Caco-2 (cell line): ENCODE measurements at regions not wholly inside any gene's neighbourhood (a gene's known extent, or its start where the extent isn't known, plus 50 kb on each side); places are given as distances from the start of the nearest gene placed in this dataset.

ENCODE experiments used
- BruUV-seq: library from RNA; stranded (reverse); fragments of 400-500 nt; replicated peaks from 2 replicates; lab custom pipeline; 2021; lab: Mats Ljungman, UMichigan
- CTCF ChIA-PET: fragments of 300-600 bp; sonication (Branson Sonifier 250); formaldehyde crosslinking; loops from one replicate; lab custom pipeline; 2022; ENCODE audit warnings: antibody characterized with exemption; lab: Charles Lee
- POLR2A ChIA-PET: fragments of 300-600 bp; sonication (Branson Sonifier 250); formaldehyde crosslinking; loops from one replicate; lab custom pipeline; 2022; ENCODE audit warnings: antibody characterized with exemption; lab: Charles Lee
- DNase-seq, 2 experiments: peaks; one replicate each; pipeline versions ENCODE4 v3.0.0 to v3.0.0-alpha.2; 2020 to 2022
- H3K27me3 ChIP-seq: replicated peaks from 2 replicates; pipeline ENCODE4 v1.6.0; 2011; ENCODE audit warnings: low read length; ENCODE audit not compliant: control insufficient read depth, insufficient read depth
- H3K36me3 ChIP-seq: 2 replicates; pipeline ENCODE4 v1.5.1; 2011; ENCODE audit warnings: low read length; ENCODE audit not compliant: control insufficient read depth, insufficient read depth
- H3K4me1 ChIP-seq: fragments of 250-450 bp; sonication (Bioruptor Pico); 2 replicates; pipeline ENCODE4 v1.5.1; 2020; ENCODE audit warnings: mild to moderate bottlenecking
- H3K4me3 ChIP-seq: 2 replicates; pipeline ENCODE4 v1.5.1; 2011; ENCODE audit warnings: low read depth, mild to moderate bottlenecking, control low read depth, low read length
- H3K9me3 ChIP-seq: fragments of 250-450 bp; sonication (Bioruptor Pico); 2 replicates; pipeline ENCODE4 v1.5.1; 2020; ENCODE audit warnings: mild to moderate bottlenecking, moderate library complexity
- H3K27ac Mint-ChIP-seq: one replicate; pipeline ENCODE4 v1.8.0; 2022; ENCODE audit warnings: mixed read lengths; ENCODE audit not compliant: unreplicated experiment
- H3K27me3 Mint-ChIP-seq: one replicate; pipeline ENCODE4 v1.8.0; 2022; ENCODE audit warnings: mixed read lengths; ENCODE audit not compliant: insufficient read depth, unreplicated experiment
- H3K36me3 Mint-ChIP-seq: one replicate; pipeline ENCODE4 v1.8.0; 2022; ENCODE audit warnings: mild to moderate bottlenecking, mixed read lengths; ENCODE audit not compliant: insufficient read depth, unreplicated experiment
- H3K4me1 Mint-ChIP-seq: one replicate; pipeline ENCODE4 v1.8.0; 2022; ENCODE audit warnings: low read depth, mixed read lengths; ENCODE audit not compliant: unreplicated experiment
- H3K4me3 Mint-ChIP-seq: one replicate; pipeline ENCODE4 v1.8.0; 2022; ENCODE audit warnings: mild to moderate bottlenecking, moderate library complexity, mixed read lengths; ENCODE audit not compliant: unreplicated experiment
- H3K9me3 Mint-ChIP-seq: one replicate; pipeline ENCODE4 v1.8.0; 2022; ENCODE audit warnings: mixed read lengths; ENCODE audit not compliant: unreplicated experiment
- CTCF ChIP-seq, 2 experiments: fragments of 200-600 bp in 1 of 2; IDR thresholded peaks; 1 replicate in 1 of 2; 2 replicates in 1 of 2; pipeline versions ENCODE4 v1.5.1 to v1.8.0; 2011 to 2022; ENCODE audit warnings: antibody characterized with exemption in 1 of 2, control low read depth in 1 of 2, inconsistent platforms in 1 of 2, low read depth in 1 of 2, low read length in 1 of 2, mild to moderate bottlenecking in 1 of 2, moderate library complexity in 1 of 2; ENCODE audit not compliant: insufficient read depth in 1 of 2, severe bottlenecking in 1 of 2, unreplicated experiment in 1 of 2
- intact Hi-C: fragments of 100-400 bp; cut with micrococcal nuclease; formaldehyde crosslinking; loops from one replicate; pipeline ENCODE4 v1.10.0; 2022; ENCODE audit not compliant: unreplicated experiment

GRCh38 chr12:67208281-67209067 lies 60.7 kb upstream of the CAND1 start:
- H3K36me3 Mint-ChIP-seq, result no peaks in the 10 kb centered on the region
- no peaks in the 10 kb centered on the region for H3K27me3 ChIP-seq
- no peak for TF ChIP-seq CTCF (IDR thresholded peaks at IDR 0.05; ENCODE audit: insufficient read depth in 1 of 2, low read depth in 1 of 2, low read length in 1 of 2, severe bottlenecking in 1 of 2, unreplicated experiment in 1 of 2)
- H3K36me3 ChIP-seq, result no peaks in the 10 kb centered on the region
- no peak for DNase-seq
- BruUV-seq, result no TSS peak
- no peaks in the 10 kb centered on the region for H3K9me3 ChIP-seq
- POLR2A ChIA-PET, result no interaction called here
- CTCF ChIA-PET, result no interaction called here
- no peak overlapping the region for H3K4me3 ChIP-seq
- no peaks in the 10 kb centered on the region for H3K4me1 Mint-ChIP-seq
- H3K4me1 ChIP-seq, result no peaks in the 10 kb centered on the region
- intact Hi-C loops, result no loop called here
- no peak overlapping the region for H3K4me3 Mint-ChIP-seq
- no peaks in the 10 kb centered on the region for H3K9me3 Mint-ChIP-seq
- H3K27ac Mint-ChIP-seq, result no peak overlapping the region
- H3K27me3 Mint-ChIP-seq, result peaks cover 25% of the 10 kb centered on the region

GRCh38 chr12:67211029-67211428 lies 58.1 kb upstream of the CAND1 start:
- H3K9me3 ChIP-seq, result no peaks in the 10 kb centered on the region
- Mint-ChIP-seq H3K36me3 (no peaks in the 10 kb centered on the region), H3K4me3 (no peak overlapping the region), H3K4me1 (no peaks in the 10 kb centered on the region), H3K27me3 (peaks cover 24% of the 10 kb centered on the region), H3K9me3 (no peaks in the 10 kb centered on the region), H3K27ac (no peak overlapping the region)
- no peaks in the 10 kb centered on the region for H3K36me3 ChIP-seq
- no peaks in the 10 kb centered on the region for H3K27me3 ChIP-seq
- no peak for TF ChIP-seq CTCF (IDR thresholded peaks at IDR 0.05; ENCODE audit: insufficient read depth in 1 of 2, low read depth in 1 of 2, low read length in 1 of 2, severe bottlenecking in 1 of 2, unreplicated experiment in 1 of 2)
- no peak for DNase-seq
- POLR2A ChIA-PET, result no interaction called here
- BruUV-seq, result no TSS peak
- H3K4me1 ChIP-seq, result no peaks in the 10 kb centered on the region
- CTCF ChIA-PET, result no interaction called here
- intact Hi-C loops, result no loop called here
- H3K4me3 ChIP-seq, result no peak overlapping the region

- Histone ChIP-seq H3K9me3 (no peaks in the 10 kb centered on the region), H3K36me3 (no peaks in the 10 kb centered on the region), H3K4me1 (no peaks in the 10 kb centered on the region), H3K27me3 (no peaks in the 10 kb centered on the region), H3K4me3 (no peak overlapping the region)
- TF ChIP-seq CTCF (IDR thresholded peaks at IDR 0.05; ENCODE audit: insufficient read depth in 1 of 2, low read depth in 1 of 2, low read length in 1 of 2, severe bottlenecking in 1 of 2, unreplicated experiment in 1 of 2), result no peak
- no peaks in the 10 kb centered on the region for H3K4me1 Mint-ChIP-seq
- CTCF ChIA-PET, result no interaction called here
- no peak overlapping the region for H3K4me3 Mint-ChIP-seq
- peaks cover 26% of the 10 kb centered on the region for H3K27me3 Mint-ChIP-seq
- no TSS peak for BruUV-seq
- no peaks in the 10 kb centered on the region for H3K36me3 Mint-ChIP-seq
- no peaks in the 10 kb centered on the region for H3K9me3 Mint-ChIP-seq
- no peak for DNase-seq
- intact Hi-C loops, result no loop called here
- POLR2A ChIA-PET, result no interaction called here
- no peak overlapping the region for H3K27ac Mint-ChIP-seq
Measured at GRCh38 chr12:67211494-67211893, 57.7 kb upstream of the CAND1 start.
